OCI-LY3 (cell line): ENCODE measurements at regions not wholly inside any gene's neighbourhood (a gene's known extent, or its start where the extent isn't known, plus 50 kb on each side); places are given as distances from the start of the nearest gene placed in this dataset.

Source experiments
- EZH2phosphoT487 ChIP-seq: fragments of 200-600 bp; shearing (Covaris generic); IDR thresholded peaks from 2 replicates; pipeline ENCODE4 v1.6.1; 2018; ENCODE audit warnings: antibody characterized with exemption, mixed run types, low read depth
- TF ChIP-seq, protein P1 (sequence below): fragments of 200-600, 300-600 bp; sonication (generic); IDR thresholded peaks from 2 replicates; pipeline ENCODE4 v1.5.1; 2014; ENCODE audit warnings: antibody characterized with exemption, low read length, low read depth

DNA sequence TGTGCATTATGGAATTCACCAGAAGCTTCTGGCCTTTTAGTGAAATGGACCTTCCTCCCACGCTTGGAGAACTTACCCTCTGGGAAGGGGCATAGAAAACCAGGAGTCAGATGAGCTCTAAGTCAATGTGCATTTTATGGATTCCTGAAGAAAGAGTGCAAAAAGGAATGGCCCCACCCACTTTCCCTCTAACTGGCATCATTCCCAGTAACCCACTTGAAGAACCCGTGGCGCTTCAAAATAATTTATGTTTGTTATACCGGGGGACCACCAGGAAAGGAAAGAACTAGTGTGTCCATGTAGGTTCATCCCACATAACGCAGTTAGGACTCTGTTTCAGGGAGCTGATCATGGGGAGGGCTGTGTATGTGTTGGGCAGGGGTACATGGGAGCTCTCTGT, 1153.4 kb downstream of the TMEM121 start:
- TF ChIP-seq, protein P1, sequence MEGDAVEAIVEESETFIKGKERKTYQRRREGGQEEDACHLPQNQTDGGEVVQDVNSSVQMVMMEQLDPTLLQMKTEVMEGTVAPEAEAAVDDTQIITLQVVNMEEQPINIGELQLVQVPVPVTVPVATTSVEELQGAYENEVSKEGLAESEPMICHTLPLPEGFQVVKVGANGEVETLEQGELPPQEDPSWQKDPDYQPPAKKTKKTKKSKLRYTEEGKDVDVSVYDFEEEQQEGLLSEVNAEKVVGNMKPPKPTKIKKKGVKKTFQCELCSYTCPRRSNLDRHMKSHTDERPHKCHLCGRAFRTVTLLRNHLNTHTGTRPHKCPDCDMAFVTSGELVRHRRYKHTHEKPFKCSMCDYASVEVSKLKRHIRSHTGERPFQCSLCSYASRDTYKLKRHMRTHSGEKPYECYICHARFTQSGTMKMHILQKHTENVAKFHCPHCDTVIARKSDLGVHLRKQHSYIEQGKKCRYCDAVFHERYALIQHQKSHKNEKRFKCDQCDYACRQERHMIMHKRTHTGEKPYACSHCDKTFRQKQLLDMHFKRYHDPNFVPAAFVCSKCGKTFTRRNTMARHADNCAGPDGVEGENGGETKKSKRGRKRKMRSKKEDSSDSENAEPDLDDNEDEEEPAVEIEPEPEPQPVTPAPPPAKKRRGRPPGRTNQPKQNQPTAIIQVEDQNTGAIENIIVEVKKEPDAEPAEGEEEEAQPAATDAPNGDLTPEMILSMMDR = no peak
- no peak for TF ChIP-seq EZH2phosphoT487
